HL-60 (cell line): ENCODE measurements at regions not wholly inside any gene's neighbourhood (a gene's known extent, or its start where the extent isn't known, plus 50 kb on each side); places are given as distances from the start of the nearest gene placed in this dataset.

Experiments used
- TF ChIP-seq, protein P1 (sequence below): IDR thresholded peaks from 2 replicates; pipeline ENCODE4 v1.6.1; 2012; ENCODE audit warnings: low read depth; ENCODE audit not compliant: insufficient replicate concordance
- TF ChIP-seq, protein P2 (sequence below): IDR thresholded peaks from one replicate; pipeline ENCODE4 v1.5.1; 2011; ENCODE audit warnings: low read length, control low read depth, inconsistent platforms; ENCODE audit not compliant: insufficient read depth

DNA sequence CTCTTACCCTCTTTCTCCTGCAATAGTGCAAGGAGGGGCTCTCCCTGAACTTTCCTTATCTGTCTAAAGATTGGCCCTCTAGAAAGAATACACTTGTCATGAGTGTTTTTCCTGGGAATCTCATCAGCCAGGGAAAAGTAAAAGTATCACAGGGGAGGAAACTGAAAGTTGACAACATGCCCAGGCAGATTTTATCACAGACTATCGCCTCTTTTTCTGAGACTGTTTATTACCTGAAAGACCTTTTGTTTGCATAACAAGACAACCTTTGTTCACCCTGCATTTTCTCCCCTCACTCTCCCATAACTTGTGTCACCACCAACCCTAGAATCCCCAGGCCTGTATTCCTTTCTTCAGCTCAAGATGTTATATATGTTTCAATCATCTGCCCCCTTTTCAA lies 794.7 kb upstream of the ADAMTS5 start:
- TF ChIP-seq, protein P1, sequence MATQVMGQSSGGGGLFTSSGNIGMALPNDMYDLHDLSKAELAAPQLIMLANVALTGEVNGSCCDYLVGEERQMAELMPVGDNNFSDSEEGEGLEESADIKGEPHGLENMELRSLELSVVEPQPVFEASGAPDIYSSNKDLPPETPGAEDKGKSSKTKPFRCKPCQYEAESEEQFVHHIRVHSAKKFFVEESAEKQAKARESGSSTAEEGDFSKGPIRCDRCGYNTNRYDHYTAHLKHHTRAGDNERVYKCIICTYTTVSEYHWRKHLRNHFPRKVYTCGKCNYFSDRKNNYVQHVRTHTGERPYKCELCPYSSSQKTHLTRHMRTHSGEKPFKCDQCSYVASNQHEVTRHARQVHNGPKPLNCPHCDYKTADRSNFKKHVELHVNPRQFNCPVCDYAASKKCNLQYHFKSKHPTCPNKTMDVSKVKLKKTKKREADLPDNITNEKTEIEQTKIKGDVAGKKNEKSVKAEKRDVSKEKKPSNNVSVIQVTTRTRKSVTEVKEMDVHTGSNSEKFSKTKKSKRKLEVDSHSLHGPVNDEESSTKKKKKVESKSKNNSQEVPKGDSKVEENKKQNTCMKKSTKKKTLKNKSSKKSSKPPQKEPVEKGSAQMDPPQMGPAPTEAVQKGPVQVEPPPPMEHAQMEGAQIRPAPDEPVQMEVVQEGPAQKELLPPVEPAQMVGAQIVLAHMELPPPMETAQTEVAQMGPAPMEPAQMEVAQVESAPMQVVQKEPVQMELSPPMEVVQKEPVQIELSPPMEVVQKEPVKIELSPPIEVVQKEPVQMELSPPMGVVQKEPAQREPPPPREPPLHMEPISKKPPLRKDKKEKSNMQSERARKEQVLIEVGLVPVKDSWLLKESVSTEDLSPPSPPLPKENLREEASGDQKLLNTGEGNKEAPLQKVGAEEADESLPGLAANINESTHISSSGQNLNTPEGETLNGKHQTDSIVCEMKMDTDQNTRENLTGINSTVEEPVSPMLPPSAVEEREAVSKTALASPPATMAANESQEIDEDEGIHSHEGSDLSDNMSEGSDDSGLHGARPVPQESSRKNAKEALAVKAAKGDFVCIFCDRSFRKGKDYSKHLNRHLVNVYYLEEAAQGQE = no peak
- TF ChIP-seq, protein P2, sequence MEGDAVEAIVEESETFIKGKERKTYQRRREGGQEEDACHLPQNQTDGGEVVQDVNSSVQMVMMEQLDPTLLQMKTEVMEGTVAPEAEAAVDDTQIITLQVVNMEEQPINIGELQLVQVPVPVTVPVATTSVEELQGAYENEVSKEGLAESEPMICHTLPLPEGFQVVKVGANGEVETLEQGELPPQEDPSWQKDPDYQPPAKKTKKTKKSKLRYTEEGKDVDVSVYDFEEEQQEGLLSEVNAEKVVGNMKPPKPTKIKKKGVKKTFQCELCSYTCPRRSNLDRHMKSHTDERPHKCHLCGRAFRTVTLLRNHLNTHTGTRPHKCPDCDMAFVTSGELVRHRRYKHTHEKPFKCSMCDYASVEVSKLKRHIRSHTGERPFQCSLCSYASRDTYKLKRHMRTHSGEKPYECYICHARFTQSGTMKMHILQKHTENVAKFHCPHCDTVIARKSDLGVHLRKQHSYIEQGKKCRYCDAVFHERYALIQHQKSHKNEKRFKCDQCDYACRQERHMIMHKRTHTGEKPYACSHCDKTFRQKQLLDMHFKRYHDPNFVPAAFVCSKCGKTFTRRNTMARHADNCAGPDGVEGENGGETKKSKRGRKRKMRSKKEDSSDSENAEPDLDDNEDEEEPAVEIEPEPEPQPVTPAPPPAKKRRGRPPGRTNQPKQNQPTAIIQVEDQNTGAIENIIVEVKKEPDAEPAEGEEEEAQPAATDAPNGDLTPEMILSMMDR = no peak
